Urothelium cell line (cell line): ENCODE measurements at regions not wholly inside any gene's neighbourhood (a gene's known extent, or its start where the extent isn't known, plus 50 kb on each side); places are given as distances from the start of the nearest gene placed in this dataset.
"Not testable (repeated sequence)": the region's sequence is repeated elsewhere in the genome, so short reads cannot be mapped to it uniquely, and the experiment has no call there.

Source experiments
- DNase-seq: peaks from one replicate; pipeline ENCODE4 v3.0.0; 2011; ENCODE audit warnings: low spot score, mixed read lengths
- FAIRE-seq: peaks from 2 replicates; lab custom pipeline; 2011; peaks lifted over from hg19 to GRCh38; lab: Jason Lieb, UNC

DNA sequence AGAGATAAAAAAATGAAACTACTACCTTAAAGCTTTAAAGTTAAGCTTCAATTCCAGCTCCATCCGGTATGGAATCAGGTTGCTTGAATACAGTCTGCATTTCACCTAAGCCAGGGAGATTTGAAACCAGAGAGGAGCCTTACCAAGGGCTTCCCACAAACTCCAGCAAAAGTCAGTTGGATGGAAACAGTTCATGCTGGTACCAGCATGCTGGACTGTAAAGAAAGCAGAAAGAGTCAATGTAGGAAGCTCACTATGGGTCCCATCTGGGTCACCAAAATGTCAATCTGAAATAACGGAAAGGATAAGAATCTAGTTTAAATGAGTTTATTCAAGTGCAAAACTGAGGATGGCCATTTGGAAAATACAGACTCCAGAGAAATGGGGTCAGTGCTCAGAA lies 65.3 kb downstream of the CDO1 start:
- DNase-seq: no peak
- FAIRE-seq: no peak

DNA sequence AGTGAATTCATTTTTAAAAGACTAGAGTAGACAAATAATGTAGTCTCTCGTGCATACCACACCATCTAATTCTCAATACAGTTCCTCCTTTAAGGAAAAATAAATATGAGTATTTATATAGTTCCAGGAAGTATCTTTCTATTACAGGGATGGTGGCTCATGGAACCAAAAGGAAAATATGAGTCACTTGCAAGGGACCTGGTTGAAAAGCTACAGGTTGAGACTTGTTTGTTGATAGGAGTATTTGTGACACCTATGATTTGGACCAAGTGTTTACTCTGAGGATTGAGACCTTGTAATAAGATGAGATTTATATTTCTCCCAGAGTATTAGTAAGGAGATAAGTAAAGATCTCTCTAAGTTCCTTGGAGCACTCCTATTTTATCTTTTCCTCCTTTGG lies 67.4 kb downstream of the CDO1 start:
- FAIRE-seq (no peak), DNase-seq (no peak)

DNA sequence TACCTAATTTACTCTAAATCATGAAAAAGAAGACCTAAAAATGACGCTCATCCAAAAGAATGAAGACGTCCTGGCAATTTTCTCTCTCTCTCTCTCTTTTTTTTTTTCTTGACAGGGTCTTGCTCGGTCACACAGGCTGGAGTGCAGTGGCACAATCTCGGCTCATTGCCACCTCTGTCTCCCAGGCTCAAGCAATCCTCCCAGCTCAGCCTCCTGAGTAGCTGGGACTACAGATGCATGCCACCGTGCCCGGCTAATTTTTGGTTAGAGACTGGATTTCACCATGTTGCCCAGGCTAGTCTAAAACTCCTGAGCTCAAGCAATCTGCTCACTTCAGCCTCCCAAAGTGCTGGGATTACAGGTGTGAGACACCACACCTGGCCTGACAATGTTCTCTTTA lies 77.2 kb downstream of the CDO1 start:
- DNase-seq, FAIRE-seq: not testable (repeated sequence)

DNA sequence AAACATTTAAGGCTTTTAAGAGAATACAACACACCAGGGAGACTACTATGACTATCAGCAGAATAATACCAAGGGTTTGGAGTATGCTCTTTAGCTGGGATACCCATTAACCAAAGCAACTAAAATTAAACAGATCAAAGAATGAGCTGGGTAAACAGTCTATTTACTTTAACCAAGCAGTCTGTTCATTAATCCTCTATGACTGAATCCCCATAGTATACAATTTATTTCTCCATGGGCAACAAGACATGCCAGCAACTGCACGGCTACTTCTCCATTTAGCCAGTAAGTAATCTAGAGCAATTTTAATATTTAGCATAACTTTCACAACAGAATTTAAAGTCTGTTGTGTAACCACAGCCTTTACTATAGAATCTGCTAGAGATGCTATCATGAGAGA lies 77.6 kb downstream of the CDO1 start:
- FAIRE-seq: no peak
- DNase-seq: no peak

DNA sequence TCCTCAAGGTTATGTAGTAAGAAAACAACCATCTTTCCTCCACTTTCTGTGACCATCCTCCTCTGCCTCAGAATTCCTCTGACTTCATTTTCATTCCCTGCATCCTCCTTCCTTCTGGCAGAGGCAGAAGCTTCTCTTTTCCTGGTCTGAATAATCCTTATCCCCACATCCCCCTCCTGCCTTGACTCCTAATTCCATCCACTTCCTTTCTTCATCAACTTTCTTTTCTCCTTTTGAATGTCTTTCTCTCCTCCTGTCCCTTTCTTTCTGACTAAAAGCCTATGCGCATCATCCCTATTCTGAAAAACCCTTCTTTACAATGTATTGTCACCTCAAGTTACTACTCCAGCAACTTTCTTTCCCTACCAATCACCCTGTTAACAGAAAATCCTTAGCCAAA lies 79.0 kb downstream of the CDO1 start:
- DNase-seq (no peak), FAIRE-seq (no peak)

DNA sequence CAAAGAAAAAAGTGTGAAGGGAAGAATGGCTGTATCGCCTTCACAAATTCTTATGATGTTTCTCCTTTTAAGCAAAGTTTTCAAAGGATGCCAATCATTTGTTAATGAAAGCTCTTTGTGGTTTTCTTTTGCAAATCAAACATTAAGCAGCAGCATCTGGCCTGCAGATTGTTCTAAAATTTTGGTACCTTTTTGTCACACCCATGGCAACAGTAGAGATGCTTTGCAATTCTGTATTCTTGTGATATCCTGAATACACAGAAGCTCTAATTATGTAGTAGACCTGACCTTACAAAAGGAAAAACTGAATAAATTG lies 79.8 kb downstream of the CDO1 start:
- no peak for DNase-seq
- no peak for FAIRE-seq

DNA sequence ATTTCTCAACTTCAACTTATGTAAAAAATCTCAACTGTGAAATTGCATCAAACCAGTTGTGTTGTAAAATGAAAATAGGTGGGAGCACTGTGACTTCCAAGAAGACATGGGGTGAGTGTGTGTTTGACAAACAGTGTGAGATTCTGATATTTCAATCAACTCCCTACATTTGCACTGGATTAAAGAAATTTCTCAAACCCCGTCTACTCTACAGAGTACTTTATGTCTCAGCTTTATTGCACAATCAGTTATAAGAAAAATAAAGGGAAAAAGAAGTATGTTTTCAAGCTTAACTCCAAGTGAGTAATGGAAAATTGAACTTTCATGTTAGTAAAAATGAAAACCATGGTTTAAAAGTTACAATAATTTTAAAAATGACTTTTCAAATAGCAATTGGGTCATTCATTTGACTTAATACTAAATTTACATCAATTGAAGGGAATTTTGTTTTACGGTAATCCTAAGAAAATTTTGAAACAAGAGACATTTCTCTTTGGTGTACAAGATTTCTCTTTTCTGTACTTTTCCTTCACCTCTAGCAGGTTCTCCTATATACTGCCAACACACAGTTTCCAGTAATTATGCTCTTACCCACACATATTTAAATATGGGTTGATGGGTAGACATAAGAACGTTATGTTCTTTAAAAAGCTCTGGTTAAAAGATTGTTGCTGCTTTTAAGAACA lies 80.3 kb downstream of the CDO1 start:
- FAIRE-seq (no peak), DNase-seq (no peak)

DNA sequence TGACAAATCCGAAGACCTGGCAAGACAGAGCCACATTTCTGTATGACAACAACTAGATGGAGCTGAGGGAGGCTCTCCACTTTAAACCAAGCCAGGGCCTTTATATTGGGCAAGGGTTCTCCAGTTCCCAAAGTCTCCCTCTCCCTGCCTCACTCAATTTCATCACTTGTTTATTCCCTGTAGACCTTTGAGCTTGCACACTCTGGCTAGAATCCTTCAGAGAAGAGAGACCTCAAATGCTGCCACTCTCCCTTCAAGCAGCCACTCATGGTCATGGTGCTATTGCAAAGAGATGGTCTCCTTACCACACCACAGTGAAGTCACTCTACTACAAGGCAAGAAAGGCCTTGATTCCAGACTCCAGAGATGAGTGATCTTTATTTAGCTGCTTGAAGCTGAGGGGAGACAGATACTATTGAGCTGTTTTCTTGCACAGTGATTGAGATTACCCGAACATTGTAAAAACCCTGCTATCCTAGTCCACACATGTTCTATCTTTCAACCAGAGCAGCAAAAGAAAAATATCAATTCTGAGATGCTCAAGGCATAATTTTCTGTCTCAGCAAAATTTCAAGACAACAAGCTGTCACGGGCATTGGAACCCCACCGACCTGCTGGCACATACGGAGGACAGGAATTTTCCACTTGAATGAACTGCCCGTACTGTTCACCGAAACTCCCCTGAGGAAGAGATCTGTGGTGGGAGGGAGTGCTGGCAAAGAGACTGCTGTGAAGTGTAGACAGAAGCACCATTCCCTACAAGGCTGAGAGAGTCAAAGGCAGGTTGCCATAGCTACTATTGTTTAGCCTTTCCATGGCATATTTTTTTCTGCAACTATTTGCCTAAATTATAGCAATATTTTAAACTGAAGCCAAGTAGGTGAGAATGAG lies 81.1 kb downstream of the CDO1 start:
- FAIRE-seq (no peak), DNase-seq (no peak)

DNA sequence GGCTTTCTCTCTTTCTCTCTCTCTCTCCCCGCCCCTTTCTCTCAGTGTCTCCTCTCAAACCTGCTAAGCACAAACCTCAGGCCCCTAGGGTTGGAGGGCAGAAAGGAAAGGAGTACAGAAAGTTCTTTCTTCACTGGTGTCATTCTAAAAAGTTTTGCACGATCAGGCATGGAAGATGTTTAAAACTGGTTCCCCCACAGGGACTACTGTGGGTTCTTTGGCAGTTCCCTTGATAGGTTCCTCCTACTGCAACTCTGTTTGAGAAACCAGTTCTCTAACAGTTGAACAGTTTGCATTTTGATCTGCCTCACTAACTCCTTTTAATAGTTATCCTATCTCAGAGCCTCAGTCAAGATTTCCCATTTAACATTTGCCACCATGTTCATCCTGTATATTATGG lies 82.9 kb downstream of the CDO1 start:
- no peak for FAIRE-seq
- DNase-seq: no peak

DNA sequence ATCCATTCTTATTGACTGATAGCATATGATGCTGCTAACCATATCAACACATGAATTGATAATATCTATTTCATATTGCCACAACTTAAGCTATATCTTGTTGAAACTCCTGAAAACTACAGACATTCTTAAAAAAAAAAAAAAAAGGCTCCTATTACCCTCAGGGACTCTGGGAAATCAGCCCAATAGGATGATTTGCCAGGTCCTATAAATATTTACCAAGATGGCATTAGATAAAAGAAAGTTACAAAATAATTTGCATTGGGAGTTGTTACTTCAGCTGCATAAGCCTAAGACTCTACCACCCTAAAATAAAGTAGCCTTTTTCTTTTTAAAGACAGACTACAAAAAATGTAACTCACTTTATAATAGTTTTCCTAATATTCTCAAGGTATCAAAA lies 84.4 kb downstream of the CDO1 start:
- FAIRE-seq: no peak
- no peak for DNase-seq

DNA sequence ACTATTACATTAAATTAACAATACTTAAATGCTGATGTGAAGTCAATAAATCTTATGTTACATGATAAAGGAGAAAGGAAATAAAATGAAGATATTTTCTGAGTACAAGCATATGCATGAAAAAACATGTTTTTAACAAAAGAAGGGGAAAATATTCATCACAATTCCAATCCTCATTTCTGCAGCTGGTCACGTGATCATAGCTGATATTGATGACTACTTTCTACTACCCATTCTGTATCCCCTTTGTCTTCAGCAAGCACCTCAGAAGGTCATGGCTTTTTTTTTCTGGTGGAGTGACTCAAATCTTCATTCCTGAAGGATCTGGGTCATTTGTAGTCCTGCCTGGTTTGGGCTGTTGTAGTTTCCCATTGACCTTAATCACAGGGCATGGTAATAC lies 90.9 kb downstream of the CDO1 start:
- DNase-seq: no peak
- FAIRE-seq: no peak

DNA sequence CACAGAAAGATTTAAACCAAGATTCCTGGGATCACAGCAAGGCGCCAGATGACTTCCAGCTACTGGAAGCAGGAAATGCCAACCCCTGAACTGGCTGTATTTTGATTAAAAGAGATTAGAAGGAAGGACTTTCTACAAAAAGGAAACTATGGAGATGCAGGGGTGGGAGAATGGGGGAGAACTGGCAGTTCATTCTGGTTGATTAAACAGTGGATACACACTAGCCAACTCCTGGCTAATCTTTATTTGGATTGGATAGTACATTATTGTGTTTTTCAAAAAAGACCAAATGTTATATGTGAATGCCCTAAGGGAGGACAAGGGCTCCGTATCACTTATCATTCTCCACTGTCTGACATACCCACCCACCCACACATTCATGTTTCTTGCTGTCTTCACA lies 93.2 kb downstream of the CDO1 start:
- no peak for FAIRE-seq
- DNase-seq: no peak

DNA sequence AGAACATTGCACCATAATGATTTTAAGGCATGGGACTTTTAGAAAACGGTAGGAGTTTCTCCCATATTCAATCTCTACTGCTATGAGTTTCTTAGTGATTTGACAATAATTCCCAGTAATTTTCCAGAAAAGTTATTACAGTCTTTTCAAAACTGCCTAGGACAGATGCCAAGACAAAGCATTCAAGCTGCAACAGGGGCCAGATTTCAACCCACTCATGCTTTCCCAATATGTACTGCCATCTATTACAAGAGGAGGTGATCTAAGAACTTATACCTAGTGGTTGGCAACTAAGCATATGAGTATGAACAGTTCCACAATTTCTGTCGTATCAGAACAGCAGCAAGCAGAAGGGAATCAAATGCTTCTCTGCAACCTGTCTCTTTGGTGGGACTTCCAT lies 95.1 kb upstream of the TMED7 start:
- DNase-seq (no peak), FAIRE-seq (no peak)

DNA sequence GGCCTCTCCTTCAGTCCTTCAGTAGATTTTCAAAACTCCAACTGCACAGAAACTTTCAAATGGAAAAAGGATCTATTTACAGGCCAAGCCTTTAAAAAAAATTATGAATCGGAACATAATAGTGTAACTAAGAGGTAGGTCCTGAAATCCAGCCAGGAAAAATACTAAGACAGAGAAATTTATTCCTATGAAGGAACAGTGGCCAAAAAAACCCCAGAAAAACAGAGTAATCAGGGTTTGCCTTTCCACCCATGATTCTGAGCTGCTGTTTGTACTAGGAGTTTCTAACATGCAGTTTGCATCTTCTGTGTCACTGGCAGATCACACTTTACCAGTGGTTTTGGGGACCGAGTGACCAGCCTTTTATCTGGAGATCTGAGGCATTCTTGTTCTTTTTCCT lies 93.1 kb upstream of the TMED7 start:
- FAIRE-seq (no peak), DNase-seq (no peak)

DNA sequence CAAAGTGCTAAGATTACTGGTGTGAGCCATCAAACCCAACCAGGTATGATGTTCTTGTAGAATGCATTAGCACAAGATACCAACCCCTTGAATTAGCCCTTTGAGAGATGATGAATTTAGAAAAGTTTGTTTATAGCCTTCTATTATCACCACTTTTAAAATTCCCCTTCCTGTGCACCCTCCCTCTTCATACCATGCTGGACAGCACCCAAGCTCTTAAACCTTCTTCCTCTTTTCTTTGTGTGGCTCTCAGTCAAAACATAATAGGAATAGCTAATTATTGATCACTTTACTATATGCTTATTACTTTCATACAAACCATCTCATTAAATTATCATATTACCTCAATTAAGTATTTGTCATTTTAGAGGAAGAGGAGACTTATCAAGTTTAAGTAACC lies 87.6 kb upstream of the TMED7 start:
- FAIRE-seq (no peak), DNase-seq (no peak)

DNA sequence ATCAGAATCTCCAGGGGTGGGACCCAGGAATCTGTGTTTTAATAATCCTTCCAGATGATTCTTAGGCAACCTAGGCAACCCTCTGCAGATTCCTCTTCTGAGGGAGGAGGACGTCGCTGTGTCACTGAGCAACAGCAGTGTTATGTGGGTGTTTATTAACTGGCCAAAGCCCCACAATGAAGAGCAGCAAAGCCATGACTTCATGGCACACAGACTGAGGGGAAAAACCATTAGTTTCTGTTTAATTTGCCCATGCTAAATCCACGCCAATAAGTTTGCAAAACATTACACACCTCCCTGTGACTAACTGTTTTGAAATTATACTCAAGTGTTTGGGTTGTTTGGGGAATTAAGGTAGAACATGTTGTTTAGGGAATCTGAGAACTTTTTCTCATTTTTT lies 83.7 kb upstream of the TMED7 start:
- DNase-seq (no peak), FAIRE-seq (no peak)

DNA sequence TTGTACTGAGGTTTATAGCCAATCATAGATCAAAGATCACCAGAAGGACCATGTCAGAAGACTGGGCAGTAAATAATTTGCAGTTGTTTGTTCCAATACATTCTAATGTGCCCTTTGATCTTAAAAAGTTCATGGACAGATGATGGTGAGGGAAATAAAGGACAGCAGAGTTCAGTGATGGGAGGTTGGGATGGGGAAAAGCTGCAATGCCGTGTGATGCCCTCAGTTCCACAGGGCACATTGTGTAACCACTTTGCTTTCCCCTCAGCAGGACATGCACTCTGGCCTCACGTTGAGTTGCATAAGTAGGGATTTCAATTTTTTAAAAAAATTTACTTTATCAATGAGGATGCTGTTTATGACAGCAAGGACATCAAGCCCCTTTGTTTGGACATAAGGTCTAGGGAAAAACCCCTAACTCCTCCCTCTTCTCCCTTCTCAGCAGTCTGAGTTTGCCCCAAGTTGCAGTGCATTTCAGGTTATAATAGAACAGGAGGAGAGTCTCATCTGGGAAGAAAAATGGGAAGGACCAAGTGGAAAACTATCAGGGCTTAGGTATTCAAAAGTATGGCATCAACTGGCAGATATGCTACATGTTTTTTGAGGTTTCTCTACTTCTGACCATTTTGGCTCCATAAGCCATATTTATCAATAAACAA lies 83.1 kb upstream of the TMED7 start:
- DNase-seq: no peak
- FAIRE-seq: no peak

DNA sequence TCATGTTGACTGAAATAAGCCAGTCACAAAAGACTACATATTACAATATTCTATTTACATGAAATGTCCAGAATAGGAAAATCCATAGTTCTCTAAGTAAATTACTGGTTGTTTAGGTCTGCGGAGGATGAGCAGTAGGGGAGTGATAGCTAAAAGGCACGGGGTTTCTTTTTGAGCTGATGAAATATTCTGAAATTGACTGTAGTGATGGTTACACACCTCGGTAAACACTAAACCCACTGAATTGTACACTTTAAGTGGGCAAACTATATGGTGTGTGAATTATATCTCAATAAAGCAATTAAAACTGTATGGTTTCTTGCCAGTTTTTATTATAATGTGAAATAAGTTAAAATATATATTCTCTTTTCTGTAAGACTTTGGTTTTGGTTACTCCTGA lies 77.7 kb upstream of the TMED7 start:
- DNase-seq: no peak
- FAIRE-seq: no peak

DNA sequence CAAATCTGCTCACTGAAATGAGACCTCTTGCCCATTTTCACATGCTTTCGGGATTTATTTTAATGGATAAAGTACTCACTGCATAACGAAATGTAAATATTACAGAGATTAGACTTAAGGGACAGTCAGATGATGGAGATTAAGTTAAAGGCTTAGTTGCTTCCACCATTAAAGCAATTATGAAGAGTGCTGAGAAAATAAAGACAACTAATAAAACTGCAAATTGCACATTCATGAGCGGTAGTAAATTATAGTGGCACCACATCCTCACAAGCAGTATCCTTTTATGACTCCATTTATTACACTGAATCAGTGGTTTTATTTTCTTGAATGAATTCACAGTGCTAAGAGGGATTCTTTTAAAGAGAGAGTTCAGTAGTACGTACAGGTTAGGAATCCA lies 76.2 kb upstream of the TMED7 start:
- DNase-seq: no peak
- FAIRE-seq: no peak

DNA sequence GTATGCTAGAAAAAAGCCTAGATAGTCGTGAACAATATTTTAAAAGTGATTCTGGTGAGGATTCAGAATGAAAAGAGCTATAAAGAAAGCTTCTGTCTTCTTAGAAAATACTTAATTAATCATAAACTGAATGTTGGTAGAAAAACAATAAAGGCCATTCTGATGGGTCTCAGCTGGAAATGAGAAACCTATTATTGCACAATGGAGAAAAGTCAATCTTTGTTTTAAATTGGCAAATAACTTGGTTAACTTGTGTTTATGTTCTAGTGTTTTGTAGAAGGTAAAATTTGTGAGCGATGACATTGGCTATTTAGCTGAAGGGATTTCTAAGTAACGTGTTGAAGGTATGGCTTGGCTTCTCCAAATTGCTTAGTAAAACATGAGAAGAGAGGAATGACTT lies 74.1 kb upstream of the TMED7 start:
- DNase-seq: no peak
- no peak for FAIRE-seq

DNA sequence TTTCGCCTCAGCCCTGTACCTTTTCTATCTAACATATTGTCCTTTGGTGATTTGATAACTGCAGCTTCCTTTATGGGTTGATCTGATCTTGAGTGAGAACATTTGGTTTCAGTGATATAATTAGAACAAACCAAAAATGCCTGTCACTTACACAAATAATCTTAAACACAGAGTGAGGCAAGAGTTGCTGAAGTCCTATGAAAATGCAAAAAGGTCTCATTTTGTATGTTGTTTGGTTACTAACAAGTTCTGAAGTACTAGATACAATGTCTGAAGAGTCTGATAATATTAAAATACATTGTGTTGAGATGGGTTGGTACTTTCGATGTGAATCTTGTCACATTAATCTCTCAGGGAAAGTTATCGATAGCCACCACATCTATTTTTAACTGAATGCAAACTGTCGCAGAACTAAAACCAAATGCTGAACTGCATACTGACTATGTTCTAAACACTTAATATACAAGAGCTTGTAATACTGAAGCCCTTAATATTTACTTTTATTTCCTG lies 70.4 kb upstream of the TMED7 start:
- DNase-seq (no peak), FAIRE-seq (no peak)

DNA sequence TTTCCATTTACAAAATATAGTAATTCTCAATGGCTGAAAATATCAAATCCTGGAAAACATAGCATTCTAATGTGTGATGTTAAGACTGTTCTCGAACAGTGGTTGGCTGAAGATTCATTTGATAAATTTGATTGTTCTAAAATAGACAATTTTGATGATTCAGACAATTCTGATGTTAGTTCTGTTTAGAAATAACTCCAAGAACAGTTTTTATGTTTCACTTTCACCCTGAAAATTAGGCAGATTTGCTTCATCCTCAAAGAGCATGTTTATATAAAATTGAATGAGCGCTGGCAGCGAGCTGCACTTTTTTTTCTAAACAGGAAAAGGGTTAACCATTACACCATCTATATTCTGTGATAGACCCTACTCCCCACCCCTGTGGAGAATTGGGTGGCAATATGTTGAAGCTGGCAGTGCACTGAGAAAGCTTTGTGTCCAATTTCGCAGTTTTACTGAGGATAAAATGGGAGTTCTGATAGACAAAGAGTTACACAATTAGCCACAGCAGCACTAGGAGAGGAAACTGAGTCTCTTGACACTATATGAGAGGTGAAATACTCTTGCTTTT lies 69.6 kb upstream of the TMED7 start:
- FAIRE-seq (no peak), DNase-seq (no peak)
